ENCODE measurements at regions not wholly inside any gene's neighbourhood (a gene's known extent, or its start where the extent isn't known, plus 50 kb on each side); places are given as distances from the start of the nearest gene placed in this dataset.

- ChIA-PET CTCF (no interaction called here), POLR2A (no interaction called here)
- BruUV-seq (replicated peaks), result no TSS peak
- no peaks in the 10 kb centered on the region for H3K27me3 Mint-ChIP-seq (ENCODE audit: insufficient read depth, unreplicated experiment)
- no peaks in the 10 kb centered on the region for H3K27me3 ChIP-seq (replicated peaks; ENCODE audit: control insufficient read depth, insufficient read depth, low read length)
- H3K36me3 Mint-ChIP-seq (ENCODE audit: insufficient read depth, unreplicated experiment), result no peaks in the 10 kb centered on the region
- H3K9me3 ChIP-seq, result no peaks in the 10 kb centered on the region
- intact Hi-C loops (cut with micrococcal nuclease; ENCODE audit: unreplicated experiment), result no loop called here
- DNase-seq, result no peak
- peaks cover 7% of the 10 kb centered on the region for H3K4me1 ChIP-seq
- H3K4me3 Mint-ChIP-seq (ENCODE audit: unreplicated experiment), result no peak overlapping the region
- no peak overlapping the region for H3K4me3 ChIP-seq (ENCODE audit: low read depth, low read length)
- H3K36me3 ChIP-seq (ENCODE audit: control insufficient read depth, insufficient read depth, low read length), result no peaks in the 10 kb centered on the region
- H3K9me3 Mint-ChIP-seq (ENCODE audit: unreplicated experiment), result peaks cover 10% of the 10 kb centered on the region
- H3K4me1 Mint-ChIP-seq (ENCODE audit: low read depth, unreplicated experiment), result peaks cover 7% of the 10 kb centered on the region
- no peak for TF ChIP-seq CTCF (IDR thresholded peaks at IDR 0.05; ENCODE audit: insufficient read depth in 1 of 2, low read depth in 1 of 2, low read length in 1 of 2, severe bottlenecking in 1 of 2, unreplicated experiment in 1 of 2)
- no peak overlapping the region for H3K27ac Mint-ChIP-seq (ENCODE audit: unreplicated experiment)
Observed at GRCh38 chr6:139701695-139702094, 327.2 kb upstream of the CITED2 start.

GRCh38 chr6:139701003-139701402 is 326.6 kb upstream of the CITED2 start:
- Mint-ChIP-seq H3K36me3 (ENCODE audit: insufficient read depth, unreplicated experiment) (no peaks in the 10 kb centered on the region), H3K4me1 (ENCODE audit: low read depth, unreplicated experiment) (peaks cover 7% of the 10 kb centered on the region), H3K27ac (ENCODE audit: unreplicated experiment) (no peak overlapping the region), H3K9me3 (ENCODE audit: unreplicated experiment) (peaks cover 10% of the 10 kb centered on the region), H3K27me3 (ENCODE audit: insufficient read depth, unreplicated experiment) (no peaks in the 10 kb centered on the region), H3K4me3 (ENCODE audit: unreplicated experiment) (no peak overlapping the region)
- POLR2A ChIA-PET, result no interaction called here
- intact Hi-C loops (cut with micrococcal nuclease; ENCODE audit: unreplicated experiment), result no loop called here
- CTCF ChIA-PET, result no interaction called here
- H3K36me3 ChIP-seq (ENCODE audit: control insufficient read depth, insufficient read depth, low read length), result no peaks in the 10 kb centered on the region
- DNase-seq, result no peak
- no peak for TF ChIP-seq CTCF (IDR thresholded peaks at IDR 0.05; ENCODE audit: insufficient read depth in 1 of 2, low read depth in 1 of 2, low read length in 1 of 2, severe bottlenecking in 1 of 2, unreplicated experiment in 1 of 2)
- H3K27me3 ChIP-seq (replicated peaks; ENCODE audit: control insufficient read depth, insufficient read depth, low read length), result no peaks in the 10 kb centered on the region
- no peaks in the 10 kb centered on the region for H3K9me3 ChIP-seq
- H3K4me1 ChIP-seq, result peaks cover 7% of the 10 kb centered on the region
- BruUV-seq (replicated peaks), result no TSS peak
- no peak overlapping the region for H3K4me3 ChIP-seq (ENCODE audit: low read depth, low read length)

- H3K27me3 Mint-ChIP-seq (ENCODE audit: insufficient read depth, unreplicated experiment), result no peaks in the 10 kb centered on the region
- no peak overlapping the region for H3K27ac Mint-ChIP-seq (ENCODE audit: unreplicated experiment)
- H3K4me1 Mint-ChIP-seq (ENCODE audit: low read depth, unreplicated experiment), result peaks cover 7% of the 10 kb centered on the region
- Histone ChIP-seq H3K27me3 (replicated peaks; ENCODE audit: control insufficient read depth, insufficient read depth, low read length) (no peaks in the 10 kb centered on the region), H3K4me1 (peaks cover 7% of the 10 kb centered on the region), H3K4me3 (ENCODE audit: low read depth, low read length) (no peak overlapping the region), H3K36me3 (ENCODE audit: control insufficient read depth, insufficient read depth, low read length) (no peaks in the 10 kb centered on the region), H3K9me3 (no peaks in the 10 kb centered on the region)
- no peak for TF ChIP-seq CTCF (IDR thresholded peaks at IDR 0.05; ENCODE audit: insufficient read depth in 1 of 2, low read depth in 1 of 2, low read length in 1 of 2, severe bottlenecking in 1 of 2, unreplicated experiment in 1 of 2)
- H3K36me3 Mint-ChIP-seq (ENCODE audit: insufficient read depth, unreplicated experiment), result no peaks in the 10 kb centered on the region
- no peak overlapping the region for H3K4me3 Mint-ChIP-seq (ENCODE audit: unreplicated experiment)
- CTCF ChIA-PET, result no interaction called here
- BruUV-seq (replicated peaks), result no TSS peak
- DNase-seq, result no peak
- intact Hi-C loops (cut with micrococcal nuclease; ENCODE audit: unreplicated experiment), result loop anchor here (2.0 kb wide), 1 partner anchor 21 kb away; no protein-coding TSS in a partner anchor
- H3K9me3 Mint-ChIP-seq (ENCODE audit: unreplicated experiment), result peaks cover 10% of the 10 kb centered on the region
- POLR2A ChIA-PET, result no interaction called here
Observed at GRCh38 chr6:139699911-139700310, 325.5 kb upstream of the CITED2 start.
